HepG2 (cell line): ENCODE measurements at regions not wholly inside any gene's neighbourhood (a gene's known extent, or its start where the extent isn't known, plus 50 kb on each side); places are given as distances from the start of the nearest gene placed in this dataset.

Experiments used
- TCF7 ChIP-seq: sonication (generic); IDR thresholded peaks from 2 replicates; pipeline ENCODE4 v1.6.1; 2016; ENCODE audit warnings: antibody characterized with exemption, low read depth
- YY1 ChIP-seq: IDR thresholded peaks from 2 replicates; pipeline ENCODE4 v1.6.1; 2011; ENCODE audit warnings: low read length, low read depth, moderate library complexity, mild to moderate bottlenecking; ENCODE audit not compliant: insufficient read depth, insufficient replicate concordance
- ZNF17 ChIP-seq: sonication (generic); formaldehyde crosslinking; IDR thresholded peaks from 2 replicates; pipeline ENCODE4 v1.5.0; 2020; ENCODE audit warnings: mild to moderate bottlenecking, missing genetic modification reagents

DNA sequence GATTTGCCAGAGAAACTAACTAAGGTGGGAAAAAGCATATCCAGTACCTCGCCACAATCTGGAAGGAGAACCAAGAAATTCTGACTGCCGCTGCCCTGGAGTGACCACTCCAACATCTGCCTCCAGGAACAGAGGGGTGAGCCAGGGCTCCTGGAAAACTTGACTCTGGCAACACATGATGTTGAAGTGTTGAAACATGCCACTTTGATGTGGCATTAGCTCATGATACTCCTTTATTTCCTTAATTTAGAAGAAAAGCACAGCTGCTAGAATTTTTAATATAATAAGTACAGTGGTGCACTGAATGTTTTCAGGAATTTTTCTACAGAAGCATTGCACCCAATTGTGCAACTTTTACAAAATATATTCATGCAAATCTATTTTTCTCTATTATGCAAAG, 109.9 kb upstream of the BCL6 start:
- TF ChIP-seq TCF7 (no peak), ZNF17 (CRISPR knock-in tag) (no peak), YY1 (no peak)
